Suprapubic skin (tissue), 4 donors: ENCODE measurements at regions not wholly inside any gene's neighbourhood (a gene's known extent, or its start where the extent isn't known, plus 50 kb on each side); places are given as distances from the start of the nearest gene placed in this dataset.
A peak's percentile ranks its signal among the peaks of the same experiment; 100 is the strongest.

Experiments used
- DNase-seq, 2 donors: peaks; one replicate each; pipeline ENCODE4 v3.0.0-alpha.2; 2019; ENCODE audit warnings: low spot score in 2 of 2
- H3K27ac ChIP-seq: fragments of 200-600 bp; sonication (generic); one replicate; pipeline ENCODE4 v1.5.1; 2019
- H3K27me3 ChIP-seq: fragments of 200-600 bp; sonication (generic); one replicate; pipeline ENCODE4 v1.5.1; 2019
- H3K36me3 ChIP-seq: fragments of 200-600 bp; sonication (generic); one replicate; pipeline ENCODE4 v1.5.1; 2019
- H3K4me1 ChIP-seq: fragments of 200-600 bp; sonication (generic); one replicate; pipeline ENCODE4 v1.5.1; 2019
- H3K4me3 ChIP-seq: fragments of 200-600 bp; sonication (generic); one replicate; pipeline ENCODE4 v1.5.1; 2019; ENCODE audit warnings: mild to moderate bottlenecking
- H3K9me3 ChIP-seq: fragments of 200-600 bp; sonication (generic); one replicate; pipeline ENCODE4 v1.5.1; 2019
- CTCF ChIP-seq, 2 donors: fragments of 200-600 bp in 1 of 2; fragments of 450-650 bp in 1 of 2; sonication (generic) in 1 of 2; IDR thresholded peaks; one replicate each; pipeline ENCODE4 v1.5.1; 2016 to 2019; ENCODE audit warnings: antibody characterized with exemption in 2 of 2, mild to moderate bottlenecking in 1 of 2, moderate library complexity in 1 of 2
- EP300 ChIP-seq: sonication (generic); formaldehyde crosslinking; IDR thresholded peaks from one replicate; pipeline ENCODE4 v1.6.1; 2017; ENCODE audit warnings: antibody characterized with exemption
- POLR2A ChIP-seq, 2 donors: fragments of 450-650 bp; IDR thresholded peaks; one replicate each; pipeline ENCODE4 v1.6.1; 2017; ENCODE audit warnings: antibody characterized with exemption in 2 of 2, mild to moderate bottlenecking in 2 of 2, moderate library complexity in 2 of 2
- POLR2AphosphoS5 ChIP-seq, 3 donors: sonication (generic); formaldehyde crosslinking; IDR thresholded peaks; one replicate each; pipeline ENCODE4 v1.6.1; 2017; ENCODE audit warnings: antibody characterized with exemption in 3 of 3
- WGBS: methylation state at CpG from one replicate; pipeline ENCODE4 v1.1.5; 2018; 5-methylcytosine and 5-hydroxymethylcytosine counted together

DNA sequence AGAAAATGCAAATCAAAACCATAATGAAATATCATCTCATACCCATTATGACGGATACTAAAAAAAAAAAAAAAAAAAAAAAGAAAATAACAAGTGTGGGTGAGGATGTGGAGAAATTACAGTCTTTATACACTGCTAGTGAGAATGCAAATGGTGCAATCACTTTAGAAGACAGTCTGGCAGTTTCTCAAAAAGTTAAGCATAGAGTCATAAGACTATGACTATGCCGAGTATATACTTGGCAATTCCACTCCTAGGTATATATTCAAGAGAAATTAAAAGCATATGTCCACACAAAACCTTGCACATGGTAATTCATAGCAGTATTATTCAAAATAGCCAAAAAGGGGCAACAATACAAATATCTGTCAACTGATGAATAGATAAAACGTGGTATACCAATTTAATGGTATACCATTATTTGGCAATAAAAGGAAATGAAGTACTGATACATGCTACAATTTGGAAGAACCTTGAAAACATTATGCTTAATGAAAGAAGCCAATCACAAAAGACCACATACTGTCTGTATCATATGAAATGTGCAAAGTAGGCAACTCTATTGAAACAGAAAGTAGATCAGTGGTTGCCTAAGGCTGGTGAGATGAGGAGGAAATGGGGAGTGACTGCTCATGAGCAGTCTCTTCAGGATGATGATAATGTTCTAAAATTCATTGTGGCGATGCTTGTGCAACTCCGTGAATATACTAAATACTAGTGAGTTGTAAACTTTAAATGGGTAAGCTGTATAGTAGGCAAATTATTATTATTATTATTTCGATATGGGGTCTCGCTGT is 90.1 kb upstream of the NANOS1 start:
- Histone ChIP-seq H3K9me3 (no peaks in the 10 kb centered on the region), H3K4me3 (no peak overlapping the region), H3K27ac (no peak overlapping the region), H3K27me3 (no peaks in the 10 kb centered on the region), H3K4me1 (no peaks in the 10 kb centered on the region), H3K36me3 (no peaks in the 10 kb centered on the region)
- no peak for DNase-seq
- TF ChIP-seq CTCF (IDR thresholded peaks at IDR 0.05) (no peak), POLR2AphosphoS5 (IDR thresholded peaks at IDR 0.05) (no peak), EP300 (no peak), POLR2A (IDR thresholded peaks at IDR 0.05) (no peak)
- WGBS, result 76% methylated on average over 7 of the region's 7 CpGs

GRCh38 chr10:118940386-118940785 is 89.1 kb upstream of the NANOS1 start:
- 95% methylated on average over 1 of the region's 1 CpG for WGBS
- DNase-seq, result no peak
- Histone ChIP-seq H3K27me3 (no peaks in the 10 kb centered on the region), H3K4me3 (no peak overlapping the region), H3K36me3 (no peaks in the 10 kb centered on the region), H3K27ac (no peak overlapping the region), H3K9me3 (no peaks in the 10 kb centered on the region), H3K4me1 (no peaks in the 10 kb centered on the region)
- TF ChIP-seq POLR2A (IDR thresholded peaks at IDR 0.05) (no peak), POLR2AphosphoS5 (IDR thresholded peaks at IDR 0.05) (no peak), EP300 (no peak), CTCF (IDR thresholded peaks at IDR 0.05) (no peak)

DNA sequence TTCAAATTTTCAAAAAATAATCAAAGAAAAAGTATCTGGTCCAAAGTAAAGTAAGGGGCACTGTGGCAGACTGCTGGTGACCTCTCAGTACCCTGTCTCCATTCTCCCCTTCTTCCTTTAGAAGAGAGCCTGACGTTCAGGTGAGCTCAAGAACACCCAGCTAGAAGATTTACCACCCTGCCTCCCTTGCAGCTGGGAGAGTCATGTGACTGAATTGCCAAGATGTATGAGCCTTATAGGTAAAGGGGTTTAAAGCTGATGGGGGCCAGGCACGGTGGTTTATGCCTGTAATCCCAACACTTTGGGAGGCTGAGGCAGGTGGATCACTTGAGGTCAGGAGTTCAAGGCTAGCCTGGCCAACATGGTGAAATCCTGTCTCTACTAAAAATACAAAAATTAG is 86.3 kb upstream of the NANOS1 start:
- H3K27ac ChIP-seq, result no peak overlapping the region
- no peaks in the 10 kb centered on the region for H3K9me3 ChIP-seq
- 85% methylated on average over 2 of the region's 2 CpGs for WGBS
- H3K4me3 ChIP-seq, result no peak overlapping the region
- H3K36me3 ChIP-seq, result no peaks in the 10 kb centered on the region
- TF ChIP-seq CTCF (IDR thresholded peaks at IDR 0.05) (no peak), POLR2AphosphoS5 (IDR thresholded peaks at IDR 0.05) (no peak), POLR2A (IDR thresholded peaks at IDR 0.05) (no peak), EP300 (no peak)
- H3K4me1 ChIP-seq, result no peaks in the 10 kb centered on the region
- H3K27me3 ChIP-seq, result no peaks in the 10 kb centered on the region
- DNase-seq, result peak in 1 of 2 donors; percentile 2

GRCh38 chr10:118944959-118945633 is 84.4 kb upstream of the NANOS1 start:
- Histone ChIP-seq H3K27ac (no peak overlapping the region), H3K9me3 (no peaks in the 10 kb centered on the region), H3K4me1 (peaks cover 5% of the 10 kb centered on the region), H3K27me3 (no peaks in the 10 kb centered on the region), H3K4me3 (no peak overlapping the region), H3K36me3 (no peaks in the 10 kb centered on the region)
- TF ChIP-seq EP300 (no peak), POLR2AphosphoS5 (IDR thresholded peaks at IDR 0.05) (no peak), POLR2A (IDR thresholded peaks at IDR 0.05) (no peak), CTCF (IDR thresholded peaks at IDR 0.05) (no peak)
- 70% methylated on average over 8 of the region's 8 CpGs for WGBS
- DNase-seq, result no peak

- DNase-seq, result no peak
- no peak for TF ChIP-seq POLR2A (IDR thresholded peaks at IDR 0.05)
- Histone ChIP-seq H3K9me3 (no peaks in the 10 kb centered on the region), H3K36me3 (no peaks in the 10 kb centered on the region), H3K4me3 (no peak overlapping the region), H3K4me1 (peaks cover 9% of the 10 kb centered on the region), H3K27ac (no peak overlapping the region), H3K27me3 (no peaks in the 10 kb centered on the region)
- WGBS, result 23% methylated on average over 3 of the region's 3 CpGs
These were observed 80.7 kb upstream of the NANOS1 start for GRCh38 chr10:118948786-118949185.
